Activated T-cell treated with anti-CD3 and anti-CD28 coated beads for 24 hours (primary cell): ENCODE measurements at regions not wholly inside any gene's neighbourhood (a gene's known extent, or its start where the extent isn't known, plus 50 kb on each side); places are given as distances from the start of the nearest gene placed in this dataset.

ENCODE experiments used
- DNase-seq: peaks from one replicate; pipeline ENCODE4 v3.0.0-alpha.2; 2020; ENCODE audit warnings: low read depth

DNA sequence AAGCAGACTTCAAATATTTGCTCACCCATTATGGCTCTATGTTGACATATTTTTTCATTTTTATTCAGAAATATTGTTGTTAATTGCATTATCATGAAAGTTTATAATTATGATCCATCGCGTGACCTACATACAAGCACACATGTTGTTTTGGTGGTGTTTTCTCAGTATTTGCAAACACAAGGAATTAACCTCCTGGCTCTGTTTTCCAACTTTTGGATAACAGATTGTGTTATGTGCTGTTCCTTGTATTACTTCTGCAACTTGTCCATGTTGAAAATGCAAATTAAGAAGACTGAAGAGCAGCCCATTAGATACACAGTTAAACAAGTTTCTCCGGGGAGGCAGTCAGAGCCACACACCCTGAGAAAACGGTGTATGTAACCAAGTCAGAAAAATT, 201.2 kb downstream of the SEC23A start:
- no peak for DNase-seq

DNA sequence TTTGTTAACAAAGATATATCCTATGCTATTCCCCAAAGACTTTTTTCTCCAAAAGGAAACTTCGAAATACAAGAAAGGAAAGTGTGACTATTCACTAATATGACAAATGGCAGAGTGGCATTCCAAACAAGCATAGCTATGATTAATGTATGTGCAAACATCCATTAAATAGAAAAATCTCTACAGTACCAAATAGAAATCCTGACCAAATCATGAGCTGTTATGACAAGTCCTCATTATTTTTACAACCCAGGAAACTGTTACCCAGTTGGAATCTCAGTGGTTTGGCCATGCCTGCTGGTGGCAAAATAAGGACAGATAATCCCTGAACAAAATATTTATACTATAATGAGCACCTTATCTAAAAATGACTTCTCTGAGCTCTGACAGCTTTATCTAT, 202.1 kb downstream of the SEC23A start:
- DNase-seq: no peak

- no peak for DNase-seq
Measured at GRCh38 chr14:38887696-38888095, 215.3 kb downstream of the SEC23A start.

GRCh38 chr14:38884109-38884508, 218.9 kb downstream of the SEC23A start:
- DNase-seq: no peak

- DNase-seq: no peak
Measured at GRCh38 chr14:38883127-38883526, 219.9 kb downstream of the SEC23A start.

GRCh38 chr14:38882533-38882932, 220.5 kb downstream of the SEC23A start:
- DNase-seq: no peak

- DNase-seq: no peak
Measured at GRCh38 chr14:38880643-38881524, 222.2 kb downstream of the SEC23A start.

DNA sequence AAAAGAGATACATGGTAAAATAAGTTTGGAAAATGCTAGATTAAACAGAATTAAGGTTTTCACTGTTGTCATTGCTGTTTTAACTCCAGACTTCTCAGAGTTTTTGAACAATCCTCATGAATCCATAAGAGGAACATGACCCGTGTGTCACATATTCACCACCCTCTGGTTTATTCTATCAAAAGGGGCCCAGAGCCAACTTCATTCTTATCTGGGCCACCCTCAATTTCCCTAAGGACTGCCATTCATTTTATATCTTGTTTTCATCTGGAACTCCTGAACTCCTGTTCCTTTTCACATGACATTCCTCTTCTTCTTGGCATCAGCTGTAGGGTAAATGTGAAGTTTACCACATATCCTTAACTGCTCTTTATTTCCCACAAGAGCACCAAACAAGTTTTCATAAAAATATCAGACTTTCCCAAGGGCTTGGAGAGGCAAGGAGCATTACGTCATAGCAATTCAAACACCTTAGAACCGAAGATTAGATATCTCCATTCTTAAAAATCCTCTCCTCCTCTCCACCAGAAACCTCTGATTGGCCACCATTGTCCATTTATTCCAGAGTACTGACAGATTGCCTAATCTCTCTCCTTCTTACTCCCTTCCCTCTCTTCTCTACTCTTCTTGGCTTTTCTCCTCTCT, 225.2 kb downstream of the SEC23A start:
- DNase-seq: no peak

DNA sequence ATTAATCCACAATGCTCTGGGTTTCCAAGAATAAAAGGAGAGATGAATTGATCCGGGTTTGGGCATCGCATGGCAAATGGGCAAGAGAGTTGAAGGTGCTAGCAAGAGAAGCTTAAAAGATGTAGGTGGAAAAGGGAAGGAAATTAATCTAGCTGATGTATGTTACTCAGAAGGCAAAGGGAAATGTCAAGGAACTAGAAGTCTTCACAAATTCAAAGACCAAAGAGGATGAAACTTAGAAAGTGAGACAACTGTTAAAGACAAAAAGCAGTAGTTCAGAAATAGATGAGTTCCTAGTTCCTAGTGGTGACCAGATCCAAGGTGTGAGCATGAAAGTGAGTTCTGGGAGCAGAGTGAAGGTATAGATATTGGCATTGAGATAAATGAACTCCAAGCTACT, 228.3 kb downstream of the SEC23A start:
- DNase-seq: no peak

DNA sequence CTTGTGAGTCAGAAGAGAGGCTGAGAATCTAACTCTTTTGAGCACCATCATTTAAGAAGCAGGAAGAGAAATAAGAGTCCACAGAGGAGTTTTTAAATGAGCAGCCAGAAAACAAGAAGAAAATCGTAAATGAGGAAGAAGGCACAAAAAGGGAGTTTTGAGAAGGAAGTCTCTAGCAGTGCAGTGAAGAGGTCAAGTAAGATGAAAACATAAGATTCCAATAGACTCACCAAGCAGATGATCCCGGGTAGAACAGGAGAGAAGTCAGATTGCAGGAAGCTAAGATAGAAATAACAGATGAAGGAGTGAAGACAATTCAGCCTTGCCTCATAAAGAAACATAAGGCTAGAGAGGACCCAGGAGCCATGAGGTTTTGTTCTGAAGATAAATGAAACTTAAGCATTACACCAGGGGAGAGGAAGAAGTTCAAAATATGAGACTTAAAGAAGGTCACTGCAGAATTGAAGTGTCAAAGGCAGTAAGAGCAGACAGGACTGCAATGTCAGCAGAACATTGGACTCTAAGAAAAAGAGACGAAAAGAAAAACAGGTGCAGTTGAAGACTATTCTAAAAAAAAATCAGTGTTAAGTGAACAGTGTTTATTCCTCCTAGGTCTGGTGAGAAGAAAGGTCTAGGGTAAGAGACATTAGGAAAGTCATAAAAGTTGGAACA, 229.0 kb downstream of the SEC23A start:
- DNase-seq: no peak

GRCh38 chr14:38870296-38870836, 232.7 kb downstream of the SEC23A start:
- no peak for DNase-seq

GRCh38 chr14:38868399-38869290, 234.4 kb downstream of the SEC23A start:
- no peak for DNase-seq

GRCh38 chr14:38867561-38868150, 235.4 kb downstream of the SEC23A start:
- DNase-seq: peak; percentile 35

DNA sequence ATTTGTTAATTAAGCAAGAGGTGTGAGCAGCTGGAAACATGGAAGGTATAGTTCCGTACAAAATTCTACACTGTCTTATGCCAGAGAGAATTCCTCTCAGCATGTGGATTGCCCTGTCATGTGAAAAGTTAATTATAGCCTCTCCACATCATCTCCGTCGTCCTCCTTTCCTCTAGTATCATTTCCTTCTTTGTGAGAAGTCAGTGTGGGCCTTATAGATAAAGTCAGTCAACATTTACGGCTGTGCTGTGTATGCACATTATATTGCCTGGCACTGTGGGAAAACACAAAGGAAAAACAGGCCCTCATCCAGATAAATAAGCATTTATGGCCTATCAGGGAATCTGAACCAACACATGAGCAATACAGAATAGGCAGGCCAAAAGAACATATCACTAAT, 236.6 kb downstream of the SEC23A start:
- DNase-seq: no peak

GRCh38 chr14:38862366-38862765, 240.7 kb downstream of the SEC23A start:
- no peak for DNase-seq

DNA sequence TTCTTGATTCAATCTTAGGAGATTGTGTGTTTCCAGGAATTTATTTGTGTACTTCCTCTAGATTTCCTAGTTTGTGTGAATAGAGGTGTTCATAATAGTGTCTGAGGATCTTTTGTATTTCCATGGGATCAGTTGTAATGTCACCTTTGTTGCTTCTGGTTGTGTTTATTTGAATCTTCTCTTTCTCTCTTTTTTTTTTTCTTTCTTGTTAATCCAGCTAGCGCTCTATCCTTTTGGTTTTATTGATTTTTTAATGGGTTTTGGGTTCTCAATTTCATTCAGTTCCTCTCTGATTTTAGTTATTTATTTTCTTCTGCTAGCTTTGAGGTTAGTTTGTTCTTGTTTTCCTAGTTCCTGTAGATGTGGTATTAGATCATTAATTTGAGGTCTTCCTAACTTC, 242.5 kb downstream of the SEC23A start:
- no peak for DNase-seq

DNA sequence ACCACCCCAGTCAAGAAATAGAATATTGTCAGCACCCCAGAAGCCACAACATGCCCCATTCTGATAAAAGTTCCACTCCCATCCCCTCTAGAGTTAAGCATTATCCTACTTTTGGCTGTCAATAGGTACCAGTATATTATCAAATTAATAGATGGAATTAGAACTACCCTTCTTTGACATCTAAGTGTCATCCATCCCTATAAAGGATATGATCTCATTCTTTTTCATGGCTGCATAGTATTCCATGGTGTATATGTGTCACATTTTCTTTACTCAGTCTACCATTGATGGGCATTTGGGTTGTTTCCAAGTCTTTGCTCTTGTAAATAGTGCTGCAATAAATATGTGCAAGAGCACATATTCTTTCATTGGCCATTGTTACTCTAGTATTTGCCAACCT, 246.2 kb downstream of the SEC23A start:
- no peak for DNase-seq

DNA sequence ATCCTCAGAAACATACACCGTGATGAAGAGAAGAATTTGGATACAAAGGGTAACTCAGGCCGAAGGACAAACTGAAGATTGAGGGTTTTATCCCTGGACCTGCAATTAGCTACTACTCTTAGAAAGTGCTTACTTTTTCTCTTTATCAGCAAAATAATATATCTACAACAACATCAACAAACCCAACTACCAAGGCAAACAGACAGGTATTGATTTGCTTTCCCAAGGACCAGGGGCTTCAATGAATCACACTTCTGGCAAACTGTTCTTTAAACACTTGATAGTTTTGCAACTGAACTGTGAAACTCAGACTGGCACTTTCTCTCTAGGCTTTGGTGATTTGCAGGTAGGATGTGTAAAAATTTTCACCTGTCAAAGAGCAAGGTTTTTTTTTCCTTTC, 247.5 kb downstream of the SEC23A start:
- no peak for DNase-seq

- no peak for DNase-seq
Measured at GRCh38 chr14:38851111-38851510, 251.9 kb downstream of the SEC23A start.

GRCh38 chr14:38850664-38851063, 252.4 kb downstream of the SEC23A start:
- DNase-seq: no peak

DNA sequence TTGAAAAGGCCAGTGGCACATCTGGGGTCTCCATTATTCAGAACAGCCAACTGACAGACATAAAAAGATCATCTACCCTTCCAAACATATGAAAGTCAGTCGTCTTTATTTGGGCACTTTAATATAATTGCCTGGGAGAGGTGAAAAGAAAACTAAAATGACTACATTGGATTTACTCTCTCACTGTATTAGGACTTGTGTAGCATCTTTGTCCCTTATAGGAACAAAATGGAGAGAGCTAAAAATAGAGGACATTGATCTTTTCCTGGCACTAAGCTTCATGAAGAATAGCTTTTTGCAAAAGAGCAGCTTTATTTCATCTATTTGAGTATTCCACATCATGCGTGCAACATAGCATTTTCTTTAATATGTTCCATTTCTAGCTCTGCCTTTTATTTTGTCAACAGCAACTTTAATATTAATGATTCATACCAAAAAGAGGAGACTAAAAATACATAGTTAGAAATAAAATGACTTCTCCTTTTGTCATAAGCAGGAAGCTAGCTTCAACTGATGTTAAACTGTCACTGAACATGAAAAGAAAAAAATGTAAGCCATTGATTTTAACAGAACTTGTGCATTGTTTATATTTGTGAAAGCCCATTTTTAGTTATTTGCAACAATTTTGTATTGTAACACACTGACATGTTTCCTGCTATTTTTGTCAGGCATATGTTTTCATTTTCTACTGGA, 254.6 kb downstream of the SEC23A start:
- DNase-seq: no peak
